GM12892 (cell line): ENCODE measurements at regions not wholly inside any gene's neighbourhood (a gene's known extent, or its start where the extent isn't known, plus 50 kb on each side); places are given as distances from the start of the nearest gene placed in this dataset.

Experiments used
- POLR2A ChIP-seq: IDR thresholded peaks from 2 replicates; pipeline ENCODE4 v1.6.1; 2011; ENCODE audit warnings: low read depth, low read length, control low read depth
- POLR2AphosphoS5 ChIP-seq: IDR thresholded peaks from 2 replicates; pipeline ENCODE4 v1.6.1; 2011; ENCODE audit warnings: low read depth, low read length, control low read depth
- TAF1 ChIP-seq: IDR thresholded peaks from 2 replicates; pipeline ENCODE4 v1.6.1; 2011; ENCODE audit warnings: low read depth, mild to moderate bottlenecking, control low read depth, low read length, borderline replicate concordance

DNA sequence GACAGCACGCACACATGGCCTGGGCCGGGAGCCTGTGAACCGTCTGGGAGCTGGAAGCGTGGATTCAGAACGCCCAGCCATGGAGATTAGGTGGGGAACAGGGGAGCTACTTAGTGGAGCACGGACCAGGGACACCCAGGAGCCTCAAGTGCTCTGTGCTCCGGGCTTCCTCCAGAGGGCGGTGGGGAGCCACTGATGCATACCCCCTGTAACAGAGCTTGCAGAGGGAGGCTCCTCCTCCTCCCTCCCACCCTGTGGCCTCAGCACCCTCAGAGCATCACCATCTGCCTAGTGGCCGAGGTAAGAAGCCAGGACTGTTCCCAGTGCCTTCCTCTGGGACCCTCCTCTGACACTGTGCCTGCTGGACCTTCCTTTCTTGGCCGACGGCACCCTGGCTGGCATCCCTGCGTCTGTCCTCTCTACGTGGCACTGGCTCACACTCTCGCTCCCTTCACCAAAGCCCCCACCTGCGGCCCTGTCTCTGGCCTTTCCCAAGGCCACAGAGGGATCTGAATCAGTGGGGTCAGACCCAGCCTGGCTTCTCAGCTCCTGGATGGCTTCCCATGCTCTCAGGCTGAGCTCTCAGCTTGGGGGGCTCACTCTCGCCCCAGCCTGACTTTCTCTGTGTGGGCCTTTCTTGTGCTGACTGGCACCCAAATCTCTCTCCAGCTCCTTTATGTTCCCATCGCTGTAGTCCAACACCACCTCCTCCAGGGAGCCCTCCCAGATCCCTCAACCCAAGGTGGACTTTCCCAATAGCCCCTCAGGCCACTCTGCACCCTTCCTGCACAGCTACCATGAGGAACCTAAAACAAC is 780.9 kb downstream of the BRD1 start:
- TF ChIP-seq POLR2A (no peak), TAF1 (no peak), POLR2AphosphoS5 (no peak)
